H1 (cell line): ENCODE measurements at regions not wholly inside any gene's neighbourhood (a gene's known extent, or its start where the extent isn't known, plus 50 kb on each side); places are given as distances from the start of the nearest gene placed in this dataset.

Source experiments
- BACH1 ChIP-seq: IDR thresholded peaks from 2 replicates; pipeline ENCODE4 v1.6.1; 2012; ENCODE audit warnings: low read length, improper control_type of control experiment
- EZH2 ChIP-seq: fragments of 200-600 bp; sonication (generic); IDR thresholded peaks from 2 replicates; pipeline ENCODE4 v1.7.1; 2012; ENCODE audit warnings: low read depth, mild to moderate bottlenecking, moderate library complexity, low read length, inconsistent platforms; ENCODE audit not compliant: severe bottlenecking
- PHF8 ChIP-seq: fragments of 200-600 bp; sonication (generic); conservative IDR thresholded peaks from 2 replicates; pipeline ENCODE4 v1.7.1; 2012; ENCODE audit warnings: low read depth, mild to moderate bottlenecking, inconsistent platforms, low read length, moderate library complexity
- SP2 ChIP-seq: IDR thresholded peaks from 2 replicates; pipeline ENCODE4 v1.6.1; 2012; ENCODE audit warnings: mild to moderate bottlenecking, low read length, inconsistent platforms
- TF ChIP-seq, protein P1 (sequence below): IDR thresholded peaks from 2 replicates; pipeline ENCODE4 v1.6.1; 2011; ENCODE audit warnings: low read length, improper control_type of control experiment
- TF ChIP-seq, protein P2 (sequence below): IDR thresholded peaks from 2 replicates; pipeline ENCODE4 v1.6.1; 2012; ENCODE audit warnings: inconsistent platforms

DNA sequence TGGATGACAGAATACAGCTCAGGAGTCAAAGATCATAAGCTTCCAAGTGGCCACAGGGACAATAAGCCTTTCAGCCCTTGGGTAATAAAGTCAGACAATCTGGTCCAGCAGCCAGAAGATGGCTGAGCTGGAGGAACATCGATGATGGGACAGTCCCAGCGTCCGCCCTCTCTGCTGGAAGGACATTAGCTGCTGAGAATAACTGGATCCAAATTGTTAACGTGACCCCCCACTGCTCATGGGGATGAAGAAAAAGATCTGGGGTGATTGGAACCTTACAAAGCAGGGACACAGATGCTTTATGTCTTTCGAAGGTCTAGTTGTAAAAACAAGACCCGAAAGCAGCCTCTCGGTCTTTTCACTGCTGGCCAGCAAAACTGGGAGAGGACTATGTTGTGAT, 71.0 kb downstream of the IGLL5 start (continued):
- TF ChIP-seq, protein P1, sequence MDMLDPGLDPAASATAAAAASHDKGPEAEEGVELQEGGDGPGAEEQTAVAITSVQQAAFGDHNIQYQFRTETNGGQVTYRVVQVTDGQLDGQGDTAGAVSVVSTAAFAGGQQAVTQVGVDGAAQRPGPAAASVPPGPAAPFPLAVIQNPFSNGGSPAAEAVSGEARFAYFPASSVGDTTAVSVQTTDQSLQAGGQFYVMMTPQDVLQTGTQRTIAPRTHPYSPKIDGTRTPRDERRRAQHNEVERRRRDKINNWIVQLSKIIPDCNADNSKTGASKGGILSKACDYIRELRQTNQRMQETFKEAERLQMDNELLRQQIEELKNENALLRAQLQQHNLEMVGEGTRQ, result no peak
- TF ChIP-seq EZH2 (no peak), BACH1 (no peak), PHF8 (no peak), SP2 (no peak)
- TF ChIP-seq, protein P2, sequence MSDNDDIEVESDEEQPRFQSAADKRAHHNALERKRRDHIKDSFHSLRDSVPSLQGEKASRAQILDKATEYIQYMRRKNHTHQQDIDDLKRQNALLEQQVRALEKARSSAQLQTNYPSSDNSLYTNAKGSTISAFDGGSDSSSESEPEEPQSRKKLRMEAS, result no peak
- TF ChIP-seq, all 59 proteins: peak for 0
